Lower leg skin (tissue), 4 donors: ENCODE measurements at regions not wholly inside any gene's neighbourhood (a gene's known extent, or its start where the extent isn't known, plus 50 kb on each side); places are given as distances from the start of the nearest gene placed in this dataset.
"Not testable (repeated sequence)": the region's sequence is repeated elsewhere in the genome, so short reads cannot be mapped to it uniquely, and the experiment has no call there.

Experiments used
- DNase-seq, 2 donors: peaks; one replicate each; pipeline ENCODE4 v3.0.0-alpha.2; 2019; ENCODE audit warnings: low spot score in 2 of 2
- H3K4me3 ChIP-seq: fragments of 200-600 bp; sonication (generic); 2 replicates; pipeline ENCODE4 v1.5.1; 2017; ENCODE audit warnings: mild to moderate bottlenecking, low read depth; ENCODE audit not compliant: poor library complexity, severe bottlenecking
- CTCF ChIP-seq, 3 donors: fragments of 450-650 bp; IDR thresholded peaks; one replicate each; pipeline ENCODE4 v1.5.1; 2016; ENCODE audit warnings: antibody characterized with exemption in 3 of 3, mild to moderate bottlenecking in 3 of 3, moderate library complexity in 2 of 3
- POLR2A ChIP-seq, 2 donors: fragments of 450-650 bp; IDR thresholded peaks; one replicate each; pipeline ENCODE4 v1.6.1; 2016 to 2017; ENCODE audit warnings: antibody characterized with exemption in 2 of 2, mild to moderate bottlenecking in 1 of 2, moderate library complexity in 1 of 2
- WGBS, 2 donors: methylation state at CpG; one replicate each; pipeline ENCODE4 v1.1.5; 2018; 5-methylcytosine and 5-hydroxymethylcytosine counted together
- intact Hi-C: fragments of 100-400 bp; cut with DNase I; formaldehyde crosslinking; loops from one replicate; pipeline ENCODE4 v1.15.0; 2023; ENCODE audit warnings: low total_unique reads

- H3K4me3 ChIP-seq, result no peak overlapping the region
- TF ChIP-seq CTCF (IDR thresholded peaks at IDR 0.05), result no peak
- TF ChIP-seq POLR2A (IDR thresholded peaks at IDR 0.05), result no peak
- DNase-seq, result no peak
- WGBS, 2 donors, result 72 to 79% methylated on average over 2 of the region's 2 CpGs
- intact Hi-C loops, result no loop called here
Observed at GRCh38 chr1:38500891-38501290, 358.7 kb downstream of the RRAGC start.

DNA sequence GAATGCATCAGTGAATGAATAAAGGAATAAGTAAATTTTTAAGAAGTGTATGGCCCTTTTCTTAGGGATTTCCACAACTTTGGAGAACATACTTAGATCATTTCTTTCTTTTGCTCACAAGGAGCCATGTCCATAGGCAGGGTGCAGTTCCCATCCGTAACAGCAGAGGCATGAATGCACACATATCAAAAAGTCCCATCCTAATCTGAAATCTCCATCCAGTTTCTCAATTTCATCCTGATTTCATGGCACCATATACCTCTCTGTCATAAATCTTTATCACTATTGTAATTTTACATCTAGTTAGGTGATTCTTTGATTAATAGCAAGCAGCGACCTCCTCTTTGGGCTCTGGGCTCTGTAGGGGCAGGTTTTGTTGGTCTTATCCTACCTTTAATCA lies 359.2 kb downstream of the RRAGC start:
- TF ChIP-seq CTCF (IDR thresholded peaks at IDR 0.05) (no peak), POLR2A (IDR thresholded peaks at IDR 0.05) (no peak)
- no peak overlapping the region for H3K4me3 ChIP-seq
- WGBS, 2 donors, result 59 to 65% methylated on average over 2 of the region's 2 CpGs
- intact Hi-C loops, result no loop called here
- no peak for DNase-seq

DNA sequence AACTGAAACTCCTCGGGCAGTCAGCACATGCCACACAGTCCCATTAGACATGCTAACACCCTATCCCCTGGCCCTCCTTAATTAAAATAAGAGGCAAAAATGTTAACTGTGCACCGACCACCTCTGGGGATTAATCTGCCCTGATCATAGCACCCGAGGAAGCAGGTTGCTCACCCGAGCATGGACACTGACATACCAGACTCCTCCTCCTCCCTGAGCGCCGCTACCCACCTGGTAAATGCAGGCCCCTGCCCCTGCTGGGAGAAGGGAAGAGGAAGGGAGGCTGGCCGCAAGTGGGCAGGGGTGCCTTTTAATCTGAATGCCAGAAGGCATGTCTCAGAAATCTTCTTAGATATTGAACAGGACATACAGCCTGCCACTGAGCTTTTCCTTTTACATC lies 360.9 kb downstream of the RRAGC start:
- no peak overlapping the region for H3K4me3 ChIP-seq
- intact Hi-C loops, result no loop called here
- no peak for DNase-seq
- WGBS, 2 donors, result 48 to 52% methylated on average over 7 of the region's 7 CpGs
- TF ChIP-seq CTCF (IDR thresholded peaks at IDR 0.05) (no peak), POLR2A (IDR thresholded peaks at IDR 0.05) (no peak)

GRCh38 chr1:38497921-38498656 lies 361.5 kb downstream of the RRAGC start:
- intact Hi-C loops, result no loop called here
- TF ChIP-seq CTCF (IDR thresholded peaks at IDR 0.05) (no peak), POLR2A (IDR thresholded peaks at IDR 0.05) (no peak)
- DNase-seq, result no peak
- no peak overlapping the region for H3K4me3 ChIP-seq
- 48 to 50% methylated on average over 7 of the region's 7 CpGs for WGBS, 2 donors

- intact Hi-C loops, DNase-seq, H3K4me3 ChIP-seq: not testable (repeated sequence)
- 74 to 76% methylated on average over 3 of the region's 3 CpGs for WGBS, 2 donors
Observed at GRCh38 chr1:38493306-38493705, 366.3 kb downstream of the RRAGC start.

GRCh38 chr1:38489844-38490270 lies 369.7 kb downstream of the RRAGC start:
- intact Hi-C loops, result no loop called here
- TF ChIP-seq POLR2A (IDR thresholded peaks at IDR 0.05) (no peak), CTCF (IDR thresholded peaks at IDR 0.05) (no peak)
- WGBS, 2 donors, result 57% methylated on average over 6 of the region's 6 CpGs
- no peak overlapping the region for H3K4me3 ChIP-seq
- peak in 1 of 2 donors; percentile 58 for DNase-seq
